ENCODE measurements at regions not wholly inside any gene's neighbourhood (a gene's known extent, or its start where the extent isn't known, plus 50 kb on each side); places are given as distances from the start of the nearest gene placed in this dataset.

- DNase-seq = peak in 2 of 58 donors; percentile 9 to 11
Measured at GRCh38 chr10:121292321-121292720, 305.9 kb downstream of the FGFR2 start.

GRCh38 chr10:121293110-121293509 is 305.1 kb downstream of the FGFR2 start:
- DNase-seq = no peak

- DNase-seq = no peak
Measured at GRCh38 chr10:121294630-121295029, 303.6 kb downstream of the FGFR2 start.

DNA sequence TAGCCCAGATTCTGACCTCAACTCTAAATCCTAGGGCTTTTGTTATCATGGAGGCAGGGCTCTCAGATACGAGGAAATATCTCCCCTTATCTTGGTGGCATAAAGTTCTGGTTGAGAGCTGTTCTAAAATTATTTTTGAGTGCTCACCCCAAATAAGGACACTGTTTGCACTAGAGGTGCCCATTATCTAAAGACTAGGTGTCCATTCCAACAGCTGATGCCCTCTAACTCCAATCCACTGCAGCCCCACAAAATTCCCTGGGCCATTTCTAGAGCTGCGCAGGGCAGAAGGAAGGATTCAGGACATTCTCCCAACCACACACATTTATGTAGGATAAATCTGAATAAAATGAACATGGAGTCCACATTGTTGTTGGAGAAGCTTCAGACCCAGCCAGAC is 301.9 kb downstream of the FGFR2 start:
- DNase-seq = no peak

GRCh38 chr10:121296881-121297585 is 301.2 kb downstream of the FGFR2 start:
- peak in 7 of 58 donors; percentile 4 to 24 (median 14) for DNase-seq

DNA sequence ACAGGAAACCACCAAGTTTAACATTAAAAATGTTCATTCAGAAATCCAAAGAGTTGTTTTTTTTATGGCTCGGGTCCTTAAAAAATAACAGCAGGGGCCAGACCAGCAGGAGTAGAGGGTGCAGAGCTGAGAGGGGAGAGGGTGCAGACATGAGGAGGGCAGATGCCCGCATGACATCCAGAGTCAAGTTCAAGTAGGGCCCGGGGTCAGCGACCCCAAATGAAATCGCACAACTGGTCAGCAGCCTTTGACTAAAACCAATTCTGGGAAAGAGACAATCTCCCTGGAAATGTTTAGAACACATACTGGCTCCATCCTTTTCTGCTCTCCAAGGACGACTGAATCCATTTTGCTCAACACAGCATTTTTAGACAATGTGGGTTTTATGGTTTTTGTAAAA is 297.5 kb downstream of the FGFR2 start:
- no peak for DNase-seq

- DNase-seq = no peak
Measured at GRCh38 chr10:121302541-121303180, 295.6 kb downstream of the FGFR2 start.

DNA sequence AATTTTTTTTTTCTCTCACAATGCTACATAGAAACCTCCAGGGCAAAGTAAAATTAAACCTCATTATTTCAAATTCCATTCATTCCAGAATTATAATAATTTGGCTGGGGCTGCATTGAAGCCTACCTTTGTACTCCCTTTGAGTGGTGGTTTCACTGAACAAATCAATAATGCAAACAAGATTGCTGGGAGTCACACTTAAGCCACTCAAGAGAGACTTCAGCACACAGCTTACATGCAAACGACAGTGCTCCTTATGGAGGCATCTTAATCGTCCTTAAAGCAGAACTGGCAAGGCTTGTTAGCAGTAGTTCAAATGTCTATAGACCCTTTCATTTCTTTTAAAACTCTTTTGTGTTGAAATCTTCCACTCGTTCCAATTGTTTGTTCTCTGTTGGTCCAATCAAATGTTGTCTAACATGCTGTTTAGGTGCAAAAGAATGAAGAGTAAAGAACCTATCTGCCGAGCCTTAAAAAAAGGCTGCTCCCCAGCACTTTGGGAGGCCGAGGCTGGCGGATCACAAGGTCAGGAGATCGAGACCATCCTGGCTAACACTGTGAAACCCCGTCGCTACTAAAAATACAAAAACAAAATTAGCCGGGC is 294.9 kb downstream of the FGFR2 start:
- DNase-seq = no peak

DNA sequence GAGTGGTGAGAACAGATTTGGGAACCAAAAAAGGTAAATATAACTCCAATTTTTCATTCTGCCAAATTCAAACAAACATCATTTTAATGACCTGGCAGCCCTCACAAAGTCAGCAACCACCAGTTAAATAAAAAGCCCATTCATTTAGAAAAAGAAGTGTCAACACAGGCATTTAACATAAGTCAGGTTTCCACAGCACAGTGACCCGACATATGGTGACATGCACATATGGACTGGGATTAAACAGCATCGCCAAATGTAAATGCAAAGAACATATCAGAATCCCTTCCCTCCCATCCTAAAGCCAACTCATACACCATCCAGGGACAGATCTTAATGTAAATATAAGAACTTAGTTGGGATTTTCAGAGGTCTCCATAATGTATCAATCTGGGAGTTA is 293.2 kb downstream of the FGFR2 start:
- no peak for DNase-seq

GRCh38 chr10:121306159-121306673 is 292.0 kb downstream of the FGFR2 start:
- no peak for DNase-seq

- no peak for DNase-seq
Measured at GRCh38 chr10:121307411-121307980, 290.7 kb downstream of the FGFR2 start.

DNA sequence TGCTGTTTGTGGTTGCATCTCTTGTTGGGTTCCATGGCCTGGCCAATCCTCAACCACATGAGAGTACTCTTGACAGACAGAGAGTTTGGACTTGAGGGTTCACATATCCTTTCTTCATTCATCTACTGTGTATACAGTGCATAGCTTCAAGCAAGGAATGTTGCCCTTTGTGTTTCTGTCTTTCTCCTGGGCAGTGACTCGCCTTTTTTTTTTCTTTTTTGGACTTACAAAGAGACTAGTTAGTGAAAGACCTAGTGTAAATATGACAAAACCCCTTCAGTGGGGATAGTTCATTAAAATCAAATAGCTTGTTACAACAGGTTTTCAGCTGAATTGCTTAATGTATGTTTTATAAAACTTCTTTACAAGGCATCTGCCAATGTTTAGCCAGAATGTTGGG is 290.2 kb downstream of the FGFR2 start:
- no peak for DNase-seq

GRCh38 chr10:121309164-121309563 is 289.1 kb downstream of the FGFR2 start:
- DNase-seq = peak in 1 of 58 donors; percentile 35

- no peak for DNase-seq
Measured at GRCh38 chr10:121310151-121310711, 288.0 kb downstream of the FGFR2 start.

DNA sequence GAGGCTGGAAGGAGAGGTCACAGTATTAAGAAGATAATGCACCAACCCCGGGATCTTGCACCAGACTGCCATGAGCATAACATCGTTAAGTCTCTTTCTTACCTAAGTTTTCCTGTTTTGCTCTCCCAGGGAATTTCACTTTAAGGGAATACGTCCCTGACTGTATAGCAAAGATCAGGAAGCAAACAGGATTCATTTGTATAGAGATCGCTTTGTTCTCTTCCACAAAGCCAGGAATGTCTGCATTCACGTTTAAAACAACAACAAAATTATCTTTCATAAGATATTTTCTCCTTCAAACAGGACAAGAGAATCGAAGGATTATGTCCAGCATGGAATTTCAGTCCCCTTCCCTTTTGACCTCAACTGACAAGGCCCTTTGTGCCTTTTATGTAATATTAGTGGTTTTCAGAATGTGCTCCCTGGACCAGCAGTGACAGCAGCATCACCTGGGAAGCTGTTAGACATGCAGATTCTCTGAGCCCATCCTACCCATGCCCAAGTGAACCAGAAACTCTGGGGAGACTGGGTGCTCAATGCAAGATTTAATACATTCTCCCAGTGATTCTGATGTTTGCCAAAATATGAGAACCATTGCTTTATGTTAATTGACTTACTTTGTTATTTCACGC is 286.3 kb downstream of the FGFR2 start:
- DNase-seq = no peak

GRCh38 chr10:121312587-121312986 is 285.7 kb downstream of the FGFR2 start:
- DNase-seq = peak in 1 of 58 donors; percentile 23

DNA sequence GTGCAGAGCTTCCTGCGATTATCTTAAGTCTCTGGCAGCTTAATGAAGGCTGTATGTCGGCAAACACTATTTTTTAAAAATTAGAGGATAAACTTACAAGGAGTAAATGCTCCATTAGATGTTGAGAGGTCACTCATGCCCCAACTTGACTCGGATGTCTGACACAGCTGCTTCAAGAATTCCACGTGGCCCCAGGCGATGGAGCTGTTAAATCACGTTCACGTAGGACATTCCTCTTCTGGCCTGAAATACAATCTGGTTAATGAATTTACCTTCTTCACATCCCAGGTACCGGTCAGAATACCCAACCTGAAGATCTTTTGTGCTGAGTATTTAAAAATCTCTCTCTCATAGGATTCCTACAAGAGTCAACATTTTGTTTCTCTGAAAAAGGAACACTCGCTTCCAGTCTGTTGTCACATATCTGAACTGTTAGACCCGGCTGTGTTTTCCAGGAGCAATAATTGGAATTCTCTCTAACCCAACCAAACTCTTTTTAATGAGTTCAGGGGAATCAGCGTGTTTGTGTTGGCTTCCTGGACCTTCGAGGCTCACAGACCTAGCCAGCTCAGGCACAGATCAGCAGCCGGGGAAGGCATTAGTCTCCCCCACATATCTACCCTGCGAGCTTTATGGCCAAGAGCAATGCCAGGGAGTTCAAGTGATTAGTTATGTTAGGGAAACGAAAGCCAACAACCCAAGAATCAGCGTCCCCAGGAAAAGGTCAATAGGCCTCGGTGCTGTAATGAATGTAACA is 284.9 kb downstream of the FGFR2 start:
- DNase-seq = no peak

- no peak for DNase-seq
Measured at GRCh38 chr10:121316432-121316831, 281.8 kb downstream of the FGFR2 start.

DNA sequence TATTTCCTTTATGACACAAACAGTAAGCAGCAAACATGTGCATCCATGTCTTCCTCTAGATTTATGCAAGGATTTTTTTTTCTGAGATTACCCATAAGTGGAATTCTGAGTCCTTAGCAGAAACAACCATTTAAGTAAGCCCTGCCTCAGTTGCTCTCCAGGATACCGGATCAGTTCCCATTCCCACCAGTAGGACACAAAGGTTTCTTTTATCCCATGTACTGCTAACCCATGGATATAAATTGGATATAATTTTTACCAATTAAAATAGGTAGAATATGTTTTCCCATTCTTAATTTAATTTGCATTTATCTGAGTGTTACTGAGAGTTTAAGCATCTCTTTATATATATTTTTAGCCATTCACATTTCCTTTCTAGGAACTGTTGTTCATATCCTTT is 280.9 kb downstream of the FGFR2 start:
- no peak for DNase-seq

- DNase-seq = no peak
Measured at GRCh38 chr10:121322046-121322445, 276.2 kb downstream of the FGFR2 start.

GRCh38 chr10:121322776-121323175 is 275.5 kb downstream of the FGFR2 start:
- DNase-seq = no peak
